Uterus (tissue), 2 donors: ENCODE measurements at regions not wholly inside any gene's neighbourhood (a gene's known extent, or its start where the extent isn't known, plus 50 kb on each side); places are given as distances from the start of the nearest gene placed in this dataset.

ENCODE experiments used
- POLR2A ChIP-seq, 2 donors: fragments of 450-650 bp; IDR thresholded peaks; one replicate each; pipeline ENCODE4 v1.6.1; 2016; ENCODE audit warnings: antibody characterized with exemption in 2 of 2, mild to moderate bottlenecking in 1 of 2, moderate library complexity in 1 of 2
- TF ChIP-seq, protein P1 (sequence below), 4 experiments: fragments of 200-600 bp in 2 of 4; fragments of 450-650 bp in 2 of 4; sonication (generic) in 2 of 4; IDR thresholded peaks; one replicate each; pipeline ENCODE4 v1.5.1; 2016 to 2019; ENCODE audit warnings: antibody characterized with exemption in 4 of 4, mild to moderate bottlenecking in 2 of 4, moderate library complexity in 1 of 4

DNA sequence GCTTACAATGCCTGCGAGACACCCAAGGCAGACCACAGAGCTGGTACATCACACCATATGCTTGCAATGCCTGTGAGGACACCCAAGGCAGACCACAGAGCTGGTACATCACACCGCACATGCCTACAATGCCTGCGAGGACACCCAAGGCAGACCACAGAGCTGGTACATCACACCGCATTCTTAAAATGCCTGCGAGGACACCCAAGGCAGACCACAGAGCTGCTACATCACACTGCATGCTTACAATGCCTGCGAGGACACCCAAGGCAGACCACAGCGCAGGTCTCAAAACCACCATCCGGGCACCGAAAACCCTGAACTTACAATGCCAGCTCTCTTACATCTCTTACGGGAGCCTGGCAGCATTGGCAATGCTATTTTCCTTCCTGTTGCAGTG lies 799.6 kb downstream of the GALR1 start:
- TF ChIP-seq, protein P1, sequence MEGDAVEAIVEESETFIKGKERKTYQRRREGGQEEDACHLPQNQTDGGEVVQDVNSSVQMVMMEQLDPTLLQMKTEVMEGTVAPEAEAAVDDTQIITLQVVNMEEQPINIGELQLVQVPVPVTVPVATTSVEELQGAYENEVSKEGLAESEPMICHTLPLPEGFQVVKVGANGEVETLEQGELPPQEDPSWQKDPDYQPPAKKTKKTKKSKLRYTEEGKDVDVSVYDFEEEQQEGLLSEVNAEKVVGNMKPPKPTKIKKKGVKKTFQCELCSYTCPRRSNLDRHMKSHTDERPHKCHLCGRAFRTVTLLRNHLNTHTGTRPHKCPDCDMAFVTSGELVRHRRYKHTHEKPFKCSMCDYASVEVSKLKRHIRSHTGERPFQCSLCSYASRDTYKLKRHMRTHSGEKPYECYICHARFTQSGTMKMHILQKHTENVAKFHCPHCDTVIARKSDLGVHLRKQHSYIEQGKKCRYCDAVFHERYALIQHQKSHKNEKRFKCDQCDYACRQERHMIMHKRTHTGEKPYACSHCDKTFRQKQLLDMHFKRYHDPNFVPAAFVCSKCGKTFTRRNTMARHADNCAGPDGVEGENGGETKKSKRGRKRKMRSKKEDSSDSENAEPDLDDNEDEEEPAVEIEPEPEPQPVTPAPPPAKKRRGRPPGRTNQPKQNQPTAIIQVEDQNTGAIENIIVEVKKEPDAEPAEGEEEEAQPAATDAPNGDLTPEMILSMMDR (IDR thresholded peaks at IDR 0.05) = no peak
- TF ChIP-seq POLR2A (IDR thresholded peaks at IDR 0.05) = no peak
